HepG2 (cell line): ENCODE measurements at regions not wholly inside any gene's neighbourhood (a gene's known extent, or its start where the extent isn't known, plus 50 kb on each side); places are given as distances from the start of the nearest gene placed in this dataset.

Experiments used
- EP300 ChIP-seq, 3 experiments: sonication (generic) in 1 of 3; formaldehyde crosslinking in 1 of 3; IDR thresholded peaks; 2 replicates each; pipeline versions ENCODE4 v1.5.1 to v1.6.1; 2011 to 2020; ENCODE audit warnings: low read depth in 2 of 3, low read length in 2 of 3, borderline replicate concordance in 1 of 3, improper control_type of control experiment in 1 of 3, mild to moderate bottlenecking in 1 of 3, missing genetic modification reagents in 1 of 3, moderate library complexity in 1 of 3
- HNRNPUL1 ChIP-seq: fragments of 200-400 bp; formaldehyde crosslinking; IDR thresholded peaks from 2 replicates; pipeline ENCODE4 v1.6.1; 2017; ENCODE audit warnings: low read depth, mild to moderate bottlenecking, low read length, moderate library complexity
- ZNF24 ChIP-seq: fragments of 450-650 bp; IDR thresholded peaks from 2 replicates; pipeline ENCODE4 v1.6.1; 2017; ENCODE audit warnings: antibody characterized with exemption, mild to moderate bottlenecking

GRCh38 chr16:79869304-79870015, 268.9 kb upstream of the MAF start:
- no peak for TF ChIP-seq HNRNPUL1
- no peak for TF ChIP-seq EP300 (IDR thresholded peaks at IDR 0.05; ENCODE audit: low read depth in 2 of 2, low read length in 2 of 2)
- no peak for TF ChIP-seq EP300 (CRISPR knock-in tag; IDR thresholded peaks at IDR 0.05; ENCODE audit: borderline replicate concordance)
- TF ChIP-seq ZNF24, result no peak
